ENCODE measurements at regions not wholly inside any gene's neighbourhood (a gene's known extent, or its start where the extent isn't known, plus 50 kb on each side); places are given as distances from the start of the nearest gene placed in this dataset.
A peak's percentile ranks its signal among the peaks of the same experiment; 100 is the strongest.
"Not testable (repeated sequence)": the region's sequence is repeated elsewhere in the genome, so short reads cannot be mapped to it uniquely, and the experiment has no call there.

GRCh38 chr10:62491597-62491996 is 117.4 kb downstream of the ZNF365 start:
- intact Hi-C loops (cut with DNase I; ENCODE audit: low total_unique reads), result no loop called here
- H3K27me3 ChIP-seq, result no peaks in the 10 kb centered on the region
- H3K36me3 ChIP-seq, result no peaks in the 10 kb centered on the region
- no peak overlapping the region for H3K27ac ChIP-seq
- no peak for TF ChIP-seq CTCF (IDR thresholded peaks at IDR 0.05)
- no peak for TF ChIP-seq POLR2A (IDR thresholded peaks at IDR 0.05)
- no peak for DNase-seq
- no peaks in the 10 kb centered on the region for H3K9me3 ChIP-seq
- no peaks in the 10 kb centered on the region for H3K4me1 ChIP-seq
- H3K4me3 ChIP-seq, result no peak overlapping the region

DNA sequence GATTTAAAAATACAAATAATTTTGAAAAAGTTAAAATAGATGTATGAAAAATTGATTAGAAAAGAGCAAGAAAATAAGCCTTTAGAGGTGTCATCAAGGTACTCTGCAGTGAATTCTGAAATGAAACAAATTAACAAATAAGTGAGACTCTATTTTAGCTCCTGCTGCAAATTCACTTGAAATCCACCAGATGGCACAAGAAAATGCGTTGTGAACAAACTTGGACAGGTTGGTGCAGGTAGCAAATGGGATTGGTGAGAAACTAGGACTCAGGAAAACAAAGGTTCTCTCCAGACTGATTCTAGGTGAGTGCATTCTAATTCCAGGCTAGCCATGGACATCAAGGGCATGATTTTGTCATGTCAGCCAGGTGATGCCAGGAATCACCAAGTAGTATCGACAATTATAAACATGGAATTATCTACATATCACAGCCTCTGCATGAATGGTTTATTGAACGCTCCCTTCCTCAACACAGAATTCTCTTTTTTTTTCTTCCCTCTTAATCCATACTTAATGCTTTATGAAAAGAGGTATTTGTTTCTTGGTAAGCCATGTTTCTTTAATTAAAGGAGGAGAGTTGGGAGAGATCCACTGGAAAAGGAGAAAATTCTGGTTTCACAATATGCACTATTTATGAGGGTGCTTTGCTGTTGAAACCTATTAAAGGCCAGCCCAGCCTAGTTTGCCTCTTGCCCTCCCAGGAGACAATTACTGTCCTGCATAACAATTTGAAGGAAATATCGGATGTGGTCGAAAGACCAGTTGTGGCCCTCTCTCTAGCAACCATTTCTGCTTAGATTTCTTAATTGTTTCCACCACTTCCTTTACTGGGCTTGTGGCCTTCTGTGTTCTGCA is 118.1 kb downstream of the ZNF365 start:
- DNase-seq, result no peak
- intact Hi-C loops (cut with DNase I; ENCODE audit: low total_unique reads), result no loop called here
- TF ChIP-seq POLR2A (IDR thresholded peaks at IDR 0.05), result no peak
- TF ChIP-seq CTCF (IDR thresholded peaks at IDR 0.05), result peak in 3 of 4 experiments; percentile 39 to 46 (median 43)

GRCh38 chr10:62492870-62493180 is 118.7 kb downstream of the ZNF365 start:
- DNase-seq, result no peak
- H3K4me3 ChIP-seq, result no peak overlapping the region
- intact Hi-C loops (cut with DNase I; ENCODE audit: low total_unique reads), result no loop called here
- no peaks in the 10 kb centered on the region for H3K9me3 ChIP-seq
- no peak for TF ChIP-seq POLR2A (IDR thresholded peaks at IDR 0.05)
- TF ChIP-seq CTCF (IDR thresholded peaks at IDR 0.05), result no peak
- H3K36me3 ChIP-seq, result no peaks in the 10 kb centered on the region
- H3K27ac ChIP-seq, result no peak overlapping the region
- no peaks in the 10 kb centered on the region for H3K27me3 ChIP-seq
- no peaks in the 10 kb centered on the region for H3K4me1 ChIP-seq

More for the DNA sequence above, 118.1 kb downstream of the ZNF365 start:
- H3K4me3 ChIP-seq, result no peak overlapping the region
- no peaks in the 10 kb centered on the region for H3K27me3 ChIP-seq
- no peaks in the 10 kb centered on the region for H3K9me3 ChIP-seq
- H3K4me1 ChIP-seq, result no peaks in the 10 kb centered on the region
- no peak overlapping the region for H3K27ac ChIP-seq
- H3K36me3 ChIP-seq, result no peaks in the 10 kb centered on the region

- TF ChIP-seq CTCF (IDR thresholded peaks at IDR 0.05), result no peak
- intact Hi-C loops (cut with DNase I; ENCODE audit: low total_unique reads), result no loop called here
Observed at GRCh38 chr10:62496925-62497324, 122.8 kb downstream of the ZNF365 start.

GRCh38 chr10:62498271-62498670 is 124.1 kb downstream of the ZNF365 start:
- Histone ChIP-seq H3K9me3 (no peaks in the 10 kb centered on the region), H3K27ac (no peak overlapping the region), H3K36me3 (no peaks in the 10 kb centered on the region), H3K4me1 (no peaks in the 10 kb centered on the region), H3K27me3 (no peaks in the 10 kb centered on the region), H3K4me3 (no peak overlapping the region)
- intact Hi-C loops (cut with DNase I; ENCODE audit: low total_unique reads), result no loop called here
- TF ChIP-seq POLR2A (IDR thresholded peaks at IDR 0.05) (no peak), CTCF (IDR thresholded peaks at IDR 0.05) (no peak)
- no peak for DNase-seq

More at GRCh38 chr10:62496925-62497324, 122.8 kb downstream of the ZNF365 start:
- no peaks in the 10 kb centered on the region for H3K27me3 ChIP-seq
- H3K4me3 ChIP-seq, result no peak overlapping the region
- DNase-seq, result no peak
- H3K9me3 ChIP-seq, result no peaks in the 10 kb centered on the region
- no peaks in the 10 kb centered on the region for H3K4me1 ChIP-seq
- no peak overlapping the region for H3K27ac ChIP-seq
- H3K36me3 ChIP-seq, result no peaks in the 10 kb centered on the region

DNA sequence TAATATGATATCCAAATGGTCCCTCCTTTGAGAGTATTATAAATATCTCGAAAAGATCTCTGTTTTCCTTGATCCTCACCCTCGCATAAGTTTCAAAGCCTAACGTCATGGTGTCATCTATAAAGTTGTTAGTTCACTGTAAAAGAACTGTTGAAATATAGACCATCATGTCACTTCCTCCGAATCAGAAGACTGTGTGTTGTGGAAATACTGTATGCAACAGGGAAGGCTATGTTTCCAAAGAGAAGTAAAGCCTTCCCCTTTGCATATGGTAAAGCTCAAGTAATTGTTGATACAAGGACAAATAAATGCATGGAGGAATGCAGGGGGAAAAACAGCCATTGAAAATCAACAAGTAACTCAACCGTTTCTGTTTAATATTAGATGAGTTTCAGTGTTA is 125.9 kb downstream of the ZNF365 start:
- H3K27me3 ChIP-seq; H3K4me1 ChIP-seq; intact Hi-C loops (cut with DNase I; ENCODE audit: low total_unique reads); H3K27ac ChIP-seq; H3K9me3 ChIP-seq; DNase-seq; H3K4me3 ChIP-seq; H3K36me3 ChIP-seq: not testable (repeated sequence)
